ENCODE measurements at regions not wholly inside any gene's neighbourhood (a gene's known extent, or its start where the extent isn't known, plus 50 kb on each side); places are given as distances from the start of the nearest gene placed in this dataset.

DNA sequence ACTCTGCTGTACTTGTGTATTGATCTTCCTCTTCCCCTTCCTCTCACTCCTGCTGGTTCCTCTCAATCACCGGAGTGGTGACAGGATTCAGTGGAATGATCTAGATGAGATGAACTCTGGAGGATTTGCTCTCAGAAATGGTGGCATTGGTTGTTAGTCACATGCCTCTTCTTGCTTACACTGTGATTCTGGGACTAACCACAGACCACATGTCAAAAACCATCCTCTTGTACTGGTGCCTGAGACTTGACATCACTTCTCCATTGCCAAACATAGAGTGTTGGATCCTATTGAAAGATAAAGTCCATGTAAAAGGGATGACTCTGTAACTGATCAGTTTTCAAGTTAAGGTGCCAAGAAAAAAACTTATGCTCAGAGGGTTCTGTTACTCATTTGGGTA lies 506.5 kb downstream of the DMAC1 start:
- H3K9me3 ChIP-seq (ENCODE audit: low read length): no peaks in the 10 kb centered on the region
- no TSS peak for BruUV-seq (replicated peaks)
- H3K79me2 ChIP-seq (ENCODE audit: insufficient read depth, low read length): no peaks in the 10 kb centered on the region
- no peak overlapping the region for H3K4me3 ChIP-seq (replicated peaks in 1 of 3; ENCODE audit: insufficient read depth in 1 of 3, low read depth in 2 of 3, low read length in 3 of 3)
- no peak for ATAC-seq
- H3K27me3 ChIP-seq (ENCODE audit: control insufficient read depth in 1 of 2, insufficient read depth in 2 of 2, low read length in 2 of 2): no peaks in the 10 kb centered on the region
- H4K20me1 ChIP-seq (ENCODE audit: insufficient read depth, low read length): no peaks in the 10 kb centered on the region
- ChIA-PET POLR2A (no interaction called here), CTCF (ENCODE audit: low intra/inter-chr PET ratio, low total read pairs) (no interaction called here)
- TF ChIP-seq GRHL1 (CRISPR knock-in tag; conservative IDR thresholded peaks at IDR 0.05): no peak
- TF ChIP-seq, protein P1, sequence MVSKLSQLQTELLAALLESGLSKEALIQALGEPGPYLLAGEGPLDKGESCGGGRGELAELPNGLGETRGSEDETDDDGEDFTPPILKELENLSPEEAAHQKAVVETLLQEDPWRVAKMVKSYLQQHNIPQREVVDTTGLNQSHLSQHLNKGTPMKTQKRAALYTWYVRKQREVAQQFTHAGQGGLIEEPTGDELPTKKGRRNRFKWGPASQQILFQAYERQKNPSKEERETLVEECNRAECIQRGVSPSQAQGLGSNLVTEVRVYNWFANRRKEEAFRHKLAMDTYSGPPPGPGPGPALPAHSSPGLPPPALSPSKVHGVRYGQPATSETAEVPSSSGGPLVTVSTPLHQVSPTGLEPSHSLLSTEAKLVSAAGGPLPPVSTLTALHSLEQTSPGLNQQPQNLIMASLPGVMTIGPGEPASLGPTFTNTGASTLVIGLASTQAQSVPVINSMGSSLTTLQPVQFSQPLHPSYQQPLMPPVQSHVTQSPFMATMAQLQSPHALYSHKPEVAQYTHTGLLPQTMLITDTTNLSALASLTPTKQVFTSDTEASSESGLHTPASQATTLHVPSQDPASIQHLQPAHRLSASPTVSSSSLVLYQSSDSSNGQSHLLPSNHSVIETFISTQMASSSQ (IDR thresholded peaks at IDR 0.05; ENCODE audit: low read depth): no peak
- TF ChIP-seq, protein P1 (CRISPR knock-in tag; IDR thresholded peaks at IDR 0.05; ENCODE audit: borderline replicate concordance): no peak
- no peak for TF ChIP-seq ZNF234 (CRISPR knock-in tag; conservative IDR thresholded peaks at IDR 0.05)
- TF ChIP-seq, protein P2, sequence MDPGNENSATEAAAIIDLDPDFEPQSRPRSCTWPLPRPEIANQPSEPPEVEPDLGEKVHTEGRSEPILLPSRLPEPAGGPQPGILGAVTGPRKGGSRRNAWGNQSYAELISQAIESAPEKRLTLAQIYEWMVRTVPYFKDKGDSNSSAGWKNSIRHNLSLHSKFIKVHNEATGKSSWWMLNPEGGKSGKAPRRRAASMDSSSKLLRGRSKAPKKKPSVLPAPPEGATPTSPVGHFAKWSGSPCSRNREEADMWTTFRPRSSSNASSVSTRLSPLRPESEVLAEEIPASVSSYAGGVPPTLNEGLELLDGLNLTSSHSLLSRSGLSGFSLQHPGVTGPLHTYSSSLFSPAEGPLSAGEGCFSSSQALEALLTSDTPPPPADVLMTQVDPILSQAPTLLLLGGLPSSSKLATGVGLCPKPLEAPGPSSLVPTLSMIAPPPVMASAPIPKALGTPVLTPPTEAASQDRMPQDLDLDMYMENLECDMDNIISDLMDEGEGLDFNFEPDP (CRISPR knock-in tag; conservative IDR thresholded peaks at IDR 0.05): no peak
- no peak for TF ChIP-seq ISL2 (CRISPR knock-in tag; IDR thresholded peaks at IDR 0.05)
- TF ChIP-seq, protein P3, sequence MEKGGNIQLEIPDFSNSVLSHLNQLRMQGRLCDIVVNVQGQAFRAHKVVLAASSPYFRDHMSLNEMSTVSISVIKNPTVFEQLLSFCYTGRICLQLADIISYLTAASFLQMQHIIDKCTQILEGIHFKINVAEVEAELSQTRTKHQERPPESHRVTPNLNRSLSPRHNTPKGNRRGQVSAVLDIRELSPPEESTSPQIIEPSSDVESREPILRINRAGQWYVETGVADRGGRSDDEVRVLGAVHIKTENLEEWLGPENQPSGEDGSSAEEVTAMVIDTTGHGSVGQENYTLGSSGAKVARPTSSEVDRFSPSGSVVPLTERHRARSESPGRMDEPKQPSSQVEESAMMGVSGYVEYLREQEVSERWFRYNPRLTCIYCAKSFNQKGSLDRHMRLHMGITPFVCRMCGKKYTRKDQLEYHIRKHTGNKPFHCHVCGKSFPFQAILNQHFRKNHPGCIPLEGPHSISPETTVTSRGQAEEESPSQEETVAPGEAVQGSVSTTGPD (CRISPR knock-in tag; IDR thresholded peaks at IDR 0.05): no peak
- no peak for DNase-seq (ENCODE audit: low spot score)
- H2AFZ ChIP-seq (ENCODE audit: low read length): no peak overlapping the region
- no peaks in the 10 kb centered on the region for H3K36me3 ChIP-seq (replicated peaks in 1 of 2; ENCODE audit: control insufficient read depth in 1 of 2, insufficient read depth in 2 of 2, low read length in 2 of 2)
- in situ Hi-C loops (cut with HindIII; ENCODE audit: extremely low pct_ligation_motif_present, low pct_unique_long_range_greater_than_20kb) (no loop called here), intact Hi-C loops (cut with micrococcal nuclease; ENCODE audit: unreplicated experiment) (no loop called here)
- no peaks in the 10 kb centered on the region for H3K4me1 ChIP-seq (ENCODE audit: insufficient read depth, low read length)
- WGBS (ENCODE audit: low lambda C conversion rate): 0% methylated on average over 1 of the region's 1 CpG
- no peak overlapping the region for H3K27ac ChIP-seq (ENCODE audit: extremely low read length, insufficient read depth, low read length)
- FAIRE-seq: no peak
- no peak overlapping the region for H3K9ac ChIP-seq (ENCODE audit: insufficient read depth, low read depth, low read length)
- no peak overlapping the region for H3K4me2 ChIP-seq (ENCODE audit: low read depth, low read length)

Measured in HepG2 (cell line).